ENCODE measurements at regions not wholly inside any gene's neighbourhood (a gene's known extent, or its start where the extent isn't known, plus 50 kb on each side); places are given as distances from the start of the nearest gene placed in this dataset.

- H3K36me3 ChIP-seq: no peaks in the 10 kb centered on the region
- DNase-seq: no peak
- H3K4me3 ChIP-seq: no peak overlapping the region
- H3K9me3 ChIP-seq: peaks cover 0 to 9% (median 6%) of the 10 kb centered on the region in 8 donors
- WGBS, 5 donors: 81 to 94% (median 85%) methylated on average over 6 of the region's 6 CpGs
- no peak for TF ChIP-seq POLR2A (IDR thresholded peaks at IDR 0.05)
- no peak for TF ChIP-seq POLR2AphosphoS5 (IDR thresholded peaks at IDR 0.05)
- TF ChIP-seq CTCF (IDR thresholded peaks at IDR 0.05 in 8 of 11, conservative IDR thresholded peaks at IDR 0.05 in 3 of 11): no peak
- intact Hi-C loops (cut with DNase I; ENCODE audit: low total_unique reads): no loop called here
- no peaks in the 10 kb centered on the region for H3K4me1 ChIP-seq
- H3K27me3 ChIP-seq (replicated peaks in 1 of 7): no peaks in the 10 kb centered on the region
- H3K27ac ChIP-seq: no peak overlapping the region
Observed at GRCh38 chr3:86737517-86737916, 253.4 kb downstream of the VGLL3 start.

- H3K36me3 ChIP-seq: no peaks in the 10 kb centered on the region
- TF ChIP-seq POLR2A (IDR thresholded peaks at IDR 0.05) (no peak), CTCF (IDR thresholded peaks at IDR 0.05 in 8 of 11, conservative IDR thresholded peaks at IDR 0.05 in 3 of 11) (no peak), POLR2AphosphoS5 (IDR thresholded peaks at IDR 0.05) (no peak)
- H3K27ac ChIP-seq: no peak overlapping the region
- WGBS, 5 donors: 77 to 92% (median 89%) methylated on average over 17 to 22 of the region's 22 CpGs
- H3K4me3 ChIP-seq: no peak overlapping the region
- H3K4me1 ChIP-seq: no peaks in the 10 kb centered on the region
- no peak for DNase-seq
- H3K27me3 ChIP-seq (replicated peaks in 1 of 7): no peaks in the 10 kb centered on the region
- intact Hi-C loops (cut with DNase I; ENCODE audit: low total_unique reads): no loop called here
- peaks cover 0 to 22% (median 13%) of the 10 kb centered on the region in 8 donors for H3K9me3 ChIP-seq
Observed at GRCh38 chr3:86733257-86733656, 257.7 kb downstream of the VGLL3 start.

GRCh38 chr3:86731501-86731901, 259.4 kb downstream of the VGLL3 start:
- TF ChIP-seq CTCF (IDR thresholded peaks at IDR 0.05 in 8 of 11, conservative IDR thresholded peaks at IDR 0.05 in 3 of 11): no peak
- no peak for TF ChIP-seq POLR2A (IDR thresholded peaks at IDR 0.05)
- TF ChIP-seq POLR2AphosphoS5 (IDR thresholded peaks at IDR 0.05): no peak
- no peaks in the 10 kb centered on the region for H3K27me3 ChIP-seq (replicated peaks in 1 of 7)
- intact Hi-C loops (cut with DNase I; ENCODE audit: low total_unique reads): no loop called here
- H3K4me1 ChIP-seq: no peaks in the 10 kb centered on the region
- no peak overlapping the region for H3K27ac ChIP-seq
- no peak overlapping the region for H3K4me3 ChIP-seq
- peaks cover 0 to 22% (median 13%) of the 10 kb centered on the region in 8 donors for H3K9me3 ChIP-seq
- WGBS, 5 donors: 79 to 97% (median 92%) methylated on average over 10 to 21 of the region's 21 CpGs
- H3K36me3 ChIP-seq: no peaks in the 10 kb centered on the region
- peak; percentile 72 for DNase-seq

- no peak for TF ChIP-seq CTCF (IDR thresholded peaks at IDR 0.05 in 8 of 11, conservative IDR thresholded peaks at IDR 0.05 in 3 of 11)
- TF ChIP-seq POLR2AphosphoS5 (IDR thresholded peaks at IDR 0.05): no peak
- H3K4me1 ChIP-seq: no peaks in the 10 kb centered on the region
- H3K9me3 ChIP-seq: no peaks in the 10 kb centered on the region
- no peak overlapping the region for H3K27ac ChIP-seq
- no peaks in the 10 kb centered on the region for H3K27me3 ChIP-seq (replicated peaks in 1 of 7)
- no peak overlapping the region for H3K4me3 ChIP-seq
- DNase-seq: no peak
- H3K36me3 ChIP-seq: no peaks in the 10 kb centered on the region
- intact Hi-C loops (cut with DNase I; ENCODE audit: low total_unique reads): no loop called here
Observed at GRCh38 chr3:86723433-86723832, 267.5 kb downstream of the VGLL3 start.
